SKM-1 treated with dmso at 0.1 percent for 144 hours (cell line): ENCODE measurements at regions not wholly inside any gene's neighbourhood (a gene's known extent, or its start where the extent isn't known, plus 50 kb on each side); places are given as distances from the start of the nearest gene placed in this dataset.
"Not testable (repeated sequence)": the region's sequence is repeated elsewhere in the genome, so short reads cannot be mapped to it uniquely, and the experiment has no call there.

Source experiments
- DNase-seq: peaks from one replicate; lab custom pipeline; 2025; ENCODE audit not compliant: unreplicated experiment; lab: John Stamatoyannopoulos, UW

DNA sequence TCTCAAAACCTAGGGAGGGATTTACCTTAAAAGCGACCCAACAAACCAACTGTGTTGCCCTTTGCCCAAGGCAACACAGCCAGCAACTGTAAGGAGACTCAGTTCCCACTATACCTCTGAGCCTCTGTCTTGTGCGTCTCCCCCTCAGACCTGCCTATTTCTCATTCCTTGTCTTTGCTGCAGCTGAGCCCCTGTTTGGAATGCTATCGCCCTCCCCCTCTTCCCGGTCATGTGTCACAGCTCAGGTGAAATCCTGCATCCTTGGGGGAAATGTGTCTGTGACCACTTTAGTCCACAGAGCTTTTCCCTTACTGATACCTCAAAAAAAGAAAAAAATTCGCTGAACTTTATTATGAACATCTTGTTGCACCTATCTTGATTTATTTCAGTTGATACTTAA, 52.0 kb upstream of the LRIG1 start:
- no peak for DNase-seq

- DNase-seq: no peak
These were observed 52.8 kb upstream of the LRIG1 start for GRCh38 chr3:66553441-66554113.

GRCh38 chr3:66554178-66554577, 53.4 kb upstream of the LRIG1 start:
- DNase-seq: no peak

GRCh38 chr3:66555214-66555844, 54.5 kb upstream of the LRIG1 start:
- DNase-seq: no peak

GRCh38 chr3:66557170-66557569, 56.3 kb upstream of the LRIG1 start:
- DNase-seq: no peak

- not testable (repeated sequence) for DNase-seq
These were observed 59.1 kb upstream of the LRIG1 start for GRCh38 chr3:66559924-66560323.

GRCh38 chr3:66561367-66561766, 60.5 kb upstream of the LRIG1 start:
- DNase-seq: no peak

GRCh38 chr3:66565301-66565700, 64.5 kb upstream of the LRIG1 start:
- DNase-seq: no peak

GRCh38 chr3:66567077-66567476, 66.3 kb upstream of the LRIG1 start:
- DNase-seq: no peak

DNA sequence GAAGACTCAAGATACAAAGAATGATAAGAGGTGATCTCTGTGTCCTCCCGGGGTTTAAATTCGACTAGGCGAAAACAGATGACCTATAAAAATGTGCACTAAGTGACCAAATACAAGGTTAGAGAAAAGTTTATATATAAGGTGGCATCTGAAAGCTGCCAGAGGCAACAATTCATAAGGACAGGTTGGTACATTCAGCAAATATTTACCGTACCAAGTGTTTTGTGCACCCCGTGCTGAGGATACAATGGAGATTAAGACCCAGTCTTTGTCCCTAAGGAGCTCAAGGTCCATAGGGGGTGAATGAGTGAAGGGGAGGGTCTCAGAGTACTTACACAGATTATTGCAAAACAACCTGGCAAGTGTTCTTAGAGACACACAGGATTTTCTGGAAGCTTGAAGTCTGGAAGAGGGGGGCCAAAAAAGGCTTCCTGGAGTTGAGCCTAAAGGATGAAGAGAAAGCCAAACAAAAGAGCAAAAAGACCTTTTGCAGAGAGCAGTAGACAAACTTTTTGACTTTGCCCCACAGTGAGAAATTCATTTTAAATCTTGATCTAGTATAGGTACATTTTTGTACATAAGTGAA, 71.4 kb upstream of the LRIG1 start:
- no peak for DNase-seq

DNA sequence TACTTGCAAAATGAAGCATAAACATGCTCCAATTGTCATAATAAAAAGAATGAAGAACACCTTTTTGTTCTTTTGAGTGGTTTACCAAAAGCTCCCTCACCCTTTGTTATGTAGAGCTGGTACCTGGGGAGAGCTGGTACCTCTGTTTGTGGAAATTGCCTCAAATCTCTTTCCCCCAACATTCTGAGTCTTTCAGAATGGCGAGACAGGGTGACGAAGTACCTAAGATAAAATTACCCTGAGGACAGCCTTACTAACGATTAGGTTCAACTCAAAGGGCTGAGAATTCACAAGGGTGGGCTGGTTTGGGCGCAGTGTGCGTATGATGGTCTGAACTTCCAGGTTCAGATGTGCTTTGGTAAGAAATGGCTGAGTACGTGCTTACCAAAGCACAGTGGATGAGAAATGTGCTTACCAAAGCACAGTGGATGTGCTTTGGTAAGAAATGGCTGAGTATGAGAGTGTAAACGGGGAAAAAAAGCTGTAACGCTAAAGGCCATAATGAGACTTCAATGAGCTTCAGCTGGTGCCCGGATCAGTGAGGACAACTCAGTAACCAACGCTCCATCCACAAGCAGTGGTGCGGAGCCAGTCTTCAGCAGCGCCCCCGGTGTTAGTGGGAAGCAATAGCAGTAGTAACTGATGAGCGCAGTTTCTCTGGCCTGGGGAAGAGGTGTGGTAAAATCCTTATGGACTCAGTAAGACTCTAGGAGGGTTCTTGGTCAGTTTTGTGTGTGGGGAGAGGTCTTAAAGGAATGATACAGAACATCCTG, 72.3 kb upstream of the LRIG1 start:
- no peak for DNase-seq

- no peak for DNase-seq
These were observed 73.3 kb upstream of the LRIG1 start for GRCh38 chr3:66574091-66574490.

- DNase-seq: no peak
These were observed 76.8 kb upstream of the LRIG1 start for GRCh38 chr3:66577426-66578203.

- DNase-seq: no peak
These were observed 80.4 kb upstream of the LRIG1 start for GRCh38 chr3:66581256-66581655.

GRCh38 chr3:66582721-66583423, 82.0 kb upstream of the LRIG1 start:
- DNase-seq: no peak

- no peak for DNase-seq
These were observed 82.7 kb upstream of the LRIG1 start for GRCh38 chr3:66583424-66584040.

GRCh38 chr3:66585520-66586095, 84.8 kb upstream of the LRIG1 start:
- DNase-seq: peak; percentile 67

- DNase-seq: no peak
These were observed 86.0 kb upstream of the LRIG1 start for GRCh38 chr3:66586853-66587252.

DNA sequence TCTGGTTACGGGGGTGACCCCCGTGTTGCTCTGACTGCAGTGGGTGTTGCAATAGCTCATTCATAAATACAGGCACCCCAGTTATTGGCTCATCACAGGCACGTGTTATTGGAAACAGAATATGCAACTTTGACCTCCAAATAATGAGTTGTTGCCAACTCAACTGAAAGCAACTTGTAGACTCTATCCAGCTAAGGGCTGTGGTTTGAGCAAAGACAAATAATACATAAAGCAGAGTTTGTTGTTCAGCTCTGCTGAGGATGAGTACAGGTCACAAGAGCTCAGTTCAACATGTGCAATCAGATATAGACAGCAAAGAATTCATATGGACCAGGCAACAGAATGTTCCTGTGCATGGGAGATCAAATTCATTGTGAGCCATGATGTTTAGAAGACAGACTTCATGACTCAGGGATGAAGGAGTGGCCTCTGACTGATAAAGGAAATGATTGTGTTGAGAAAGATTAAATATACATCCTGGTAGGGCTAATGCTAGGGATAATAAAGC, 87.6 kb upstream of the LRIG1 start:
- DNase-seq: no peak
